B cell (primary cell): ENCODE measurements at regions not wholly inside any gene's neighbourhood (a gene's known extent, or its start where the extent isn't known, plus 50 kb on each side); places are given as distances from the start of the nearest gene placed in this dataset.

ENCODE experiments used
- ATAC-seq: fragments of 200-7000 bp; cut with Tn5 transposase; one replicate; pipeline ENCODE4 v1.10.0; 2021; ENCODE audit warnings: low read depth, mild to moderate bottlenecking, moderate number of reproducible peaks, moderate library complexity
- CTCF ChIA-PET: fragments of 350-600 bp; sonication (Branson Sonifier 250); formaldehyde crosslinking; loops from one replicate; lab custom pipeline; 2021; ENCODE audit warnings: antibody characterized with exemption, inconsistent platforms; lab: Charles Lee
- POLR2A ChIA-PET: fragments of 350-600 bp; sonication (Branson Sonifier 250); formaldehyde crosslinking; loops from one replicate; lab custom pipeline; 2021; ENCODE audit warnings: antibody characterized with exemption; lab: Charles Lee
- DNase-seq: peaks from one replicate; pipeline ENCODE4 v3.0.0; 2013
- H2AFZ ChIP-seq: 2 replicates; pipeline ENCODE4 v1.6.1; 2012; ENCODE audit warnings: mild to moderate bottlenecking, low read depth, low read length; ENCODE audit not compliant: insufficient read depth, poor library complexity, severe bottlenecking
- H3K27ac ChIP-seq, 2 donors: 1 replicate in 1 of 2; 2 replicates in 1 of 2; pipeline ENCODE4 v1.5.1; 2012 to 2013; ENCODE audit warnings: low read length in 2 of 2, mild to moderate bottlenecking in 2 of 2, moderate library complexity in 1 of 2
- H3K27me3 ChIP-seq, 4 experiments: fragments of 200-600 bp in 1 of 4; sonication (generic) in 1 of 4; replicated peaks in 1 of 4; 1 replicate in 2 of 4; 2 replicates in 2 of 4; pipeline versions ENCODE4 v1.6.1 to v1.7.0; 2013 to 2016; ENCODE audit warnings: low read length in 3 of 4, mild to moderate bottlenecking in 2 of 4, mixed read lengths in 1 of 4, moderate library complexity in 1 of 4; ENCODE audit not compliant: insufficient read depth in 4 of 4, control insufficient read depth in 3 of 4; ENCODE audit errors: control extremely low read depth in 1 of 4
- H3K36me3 ChIP-seq, 2 experiments: replicated peaks in 1 of 2; 1 replicate in 1 of 2; 2 replicates in 1 of 2; pipeline versions ENCODE4 v1.6.1 to v1.7.1; 2013; ENCODE audit warnings: low read length in 1 of 2; ENCODE audit not compliant: insufficient read depth in 2 of 2, control insufficient read depth in 1 of 2; ENCODE audit errors: control extremely low read depth in 1 of 2, extremely low read depth in 1 of 2
- H3K4me1 ChIP-seq, 2 donors: fragments of 200-600 bp in 1 of 2; sonication (generic) in 1 of 2; 1 replicate in 1 of 2; 2 replicates in 1 of 2; pipeline versions ENCODE4 v1.5.1 to v1.6.1; 2013 to 2017; ENCODE audit warnings: low read length in 2 of 2; ENCODE audit not compliant: control insufficient read depth in 2 of 2, insufficient read depth in 2 of 2
- H3K4me2 ChIP-seq: replicated peaks from 2 replicates; pipeline ENCODE3; 2012; ENCODE audit warnings: mild to moderate bottlenecking, low read depth, low read length; ENCODE audit not compliant: poor library complexity, severe bottlenecking
- H3K4me3 ChIP-seq, 5 experiments: fragments of 200-600 bp in 1 of 5; sonication (generic) in 1 of 5; 1 replicate in 3 of 5; 2 replicates in 2 of 5; pipeline versions ENCODE4 v1.5.1 to v1.7.0; 2011 to 2016; ENCODE audit warnings: low read length in 4 of 5, mild to moderate bottlenecking in 4 of 5, low read depth in 2 of 5, control low read depth in 1 of 5, moderate library complexity in 1 of 5; ENCODE audit not compliant: insufficient read depth in 1 of 5; ENCODE audit errors: control extremely low read depth in 1 of 5, extremely low read depth in 1 of 5
- H3K79me2 ChIP-seq: fragments of 200-600 bp; sonication (generic); one replicate; pipeline ENCODE4 v1.6.0; 2016; ENCODE audit warnings: low read length; ENCODE audit not compliant: control insufficient read depth, insufficient read depth
- H3K9ac ChIP-seq: fragments of 200-600 bp; sonication (generic); 2 replicates; pipeline ENCODE4 v1.6.1; 2017; ENCODE audit warnings: mild to moderate bottlenecking, low read length, moderate library complexity
- H3K9me3 ChIP-seq, 3 donors: one replicate each; pipeline versions ENCODE4 v1.6.1 to v1.7.1; 2013; ENCODE audit warnings: low read length in 2 of 3; ENCODE audit not compliant: control insufficient read depth in 2 of 3, insufficient read depth in 1 of 3; ENCODE audit errors: control extremely low read depth in 1 of 3
- H4K20me1 ChIP-seq: 2 replicates; pipeline ENCODE4 v1.6.0; 2012; ENCODE audit warnings: mild to moderate bottlenecking, low read length; ENCODE audit not compliant: insufficient read depth, control insufficient read depth, poor library complexity, severe bottlenecking
- H3K27ac Mint-ChIP-seq: one replicate; pipeline ENCODE4 v1.8.0; 2021; ENCODE audit warnings: mixed read lengths
- H3K27me3 Mint-ChIP-seq: one replicate; pipeline ENCODE4 v1.8.0; 2021; ENCODE audit warnings: mixed read lengths
- H3K4me1 Mint-ChIP-seq: one replicate; pipeline ENCODE4 v1.8.0; 2021; ENCODE audit warnings: mixed read lengths
- H3K4me3 Mint-ChIP-seq: one replicate; pipeline ENCODE4 v1.8.0; 2021; ENCODE audit warnings: mixed read lengths
- H3K9me3 Mint-ChIP-seq: one replicate; pipeline ENCODE4 v1.8.0; 2022; ENCODE audit warnings: mixed read lengths; ENCODE audit not compliant: insufficient read depth
- CTCF ChIP-seq: fragments of 200-600 bp; IDR thresholded peaks from one replicate; pipeline ENCODE4 v1.8.0; 2022; ENCODE audit warnings: antibody characterized with exemption, mild to moderate bottlenecking
- EZH2 ChIP-seq: IDR thresholded peaks from 2 replicates; pipeline ENCODE4 v1.6.1; 2012; ENCODE audit warnings: borderline replicate concordance, low read depth, mild to moderate bottlenecking, moderate library complexity, low read length; ENCODE audit not compliant: insufficient read depth, poor library complexity, severe bottlenecking
- WGBS: methylation state at CpG from one replicate; pipeline ENCODE4 v1.1.5; 2013; ENCODE audit warnings: missing lambda C conversion rate; ENCODE audit not compliant: insufficient coverage; 5-methylcytosine and 5-hydroxymethylcytosine counted together
- intact Hi-C: fragments of 100-400 bp; cut with micrococcal nuclease; formaldehyde crosslinking; loops from one replicate; pipeline ENCODE4 v1.10.0; 2022

DNA sequence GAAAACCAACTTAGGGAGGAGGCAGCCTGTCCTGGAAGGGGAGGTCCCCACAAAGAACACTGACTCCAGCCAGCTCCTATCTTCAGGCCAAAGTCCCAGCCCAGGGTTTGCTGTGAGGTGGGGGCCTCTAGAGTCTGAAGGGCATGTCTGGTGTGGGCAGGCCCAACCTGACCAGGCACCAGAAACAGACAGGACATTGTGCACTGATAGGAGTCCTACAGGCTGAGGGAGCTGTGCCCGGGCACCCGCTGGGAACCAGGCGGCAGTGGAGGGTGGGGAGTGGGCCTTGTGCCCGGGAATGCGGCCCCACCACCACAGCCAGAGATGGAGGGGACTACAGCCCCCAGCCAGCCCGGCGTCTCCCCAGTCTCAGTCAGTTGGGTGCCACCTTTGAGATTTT lies 161.4 kb downstream of the WNT7A start:
- no peak overlapping the region for H3K9ac ChIP-seq
- no peaks in the 10 kb centered on the region for H3K79me2 ChIP-seq
- Mint-ChIP-seq H3K9me3 (peaks cover 6% of the 10 kb centered on the region), H3K27ac (no peak overlapping the region), H3K27me3 (no peaks in the 10 kb centered on the region), H3K4me1 (no peaks in the 10 kb centered on the region), H3K4me3 (no peak overlapping the region)
- H2AFZ ChIP-seq: no peak overlapping the region
- no peaks in the 10 kb centered on the region for H4K20me1 ChIP-seq
- ChIA-PET CTCF (no interaction called here), POLR2A (no interaction called here)
- intact Hi-C loops: no loop called here
- H3K4me3 ChIP-seq: no peak overlapping the region
- no peak overlapping the region for H3K27ac ChIP-seq
- peaks cover 2 to 16% (median 5%) of the 10 kb centered on the region in 3 donors for H3K9me3 ChIP-seq
- 82% methylated on average over 4 of the region's 7 CpGs for WGBS
- H3K4me1 ChIP-seq: no peaks in the 10 kb centered on the region
- no peak overlapping the region for H3K4me2 ChIP-seq
- no peaks in the 10 kb centered on the region for H3K27me3 ChIP-seq
- no peaks in the 10 kb centered on the region for H3K36me3 ChIP-seq
- no peak for DNase-seq
- ATAC-seq: no peak
- TF ChIP-seq EZH2 (no peak), CTCF (no peak)

DNA sequence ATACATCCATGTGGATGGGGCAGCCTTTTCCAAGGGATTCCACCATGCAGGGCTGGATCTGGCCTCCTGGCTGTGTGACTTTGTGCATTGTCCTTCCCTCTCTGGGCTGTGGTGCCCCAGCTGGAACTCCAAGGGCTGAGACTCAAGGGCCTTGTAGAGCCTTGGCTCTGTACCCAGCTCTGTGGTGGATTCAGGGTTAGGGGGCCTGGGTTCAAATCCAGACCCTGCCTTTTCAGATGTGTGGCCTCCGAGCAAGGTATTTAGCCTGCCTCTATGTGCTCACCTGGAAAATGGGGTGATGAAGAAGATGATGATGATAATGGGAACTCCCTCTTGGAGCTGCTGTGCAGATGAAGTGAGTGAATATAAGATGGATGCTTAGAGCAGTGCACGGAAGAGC lies 161.9 kb downstream of the WNT7A start:
- no peaks in the 10 kb centered on the region for H3K36me3 ChIP-seq
- no peaks in the 10 kb centered on the region for H3K4me1 ChIP-seq
- H3K9me3 ChIP-seq: peaks cover 2 to 20% (median 5%) of the 10 kb centered on the region in 3 donors
- WGBS: 88% methylated on average over 2 of the region's 2 CpGs
- TF ChIP-seq CTCF: no peak
- TF ChIP-seq EZH2: no peak
- intact Hi-C loops: no loop called here
- no peaks in the 10 kb centered on the region for H3K27me3 ChIP-seq
- ATAC-seq (no peak), DNase-seq (no peak)
- no peak overlapping the region for H3K4me2 ChIP-seq
- no peaks in the 10 kb centered on the region for H3K79me2 ChIP-seq
- H3K27me3 Mint-ChIP-seq: no peaks in the 10 kb centered on the region
- ChIA-PET CTCF (no interaction called here), POLR2A (no interaction called here)
- no peak overlapping the region for H2AFZ ChIP-seq
- H3K4me3 Mint-ChIP-seq: no peak overlapping the region
- no peaks in the 10 kb centered on the region for H3K4me1 Mint-ChIP-seq
- no peaks in the 10 kb centered on the region for H4K20me1 ChIP-seq
- no peak overlapping the region for H3K27ac ChIP-seq
- H3K4me3 ChIP-seq: no peak overlapping the region
- H3K27ac Mint-ChIP-seq: no peak overlapping the region
- no peak overlapping the region for H3K9ac ChIP-seq
- peaks cover 9% of the 10 kb centered on the region for H3K9me3 Mint-ChIP-seq
